Endothelial cell of umbilical vein (primary cell): ENCODE measurements at regions not wholly inside any gene's neighbourhood (a gene's known extent, or its start where the extent isn't known, plus 50 kb on each side); places are given as distances from the start of the nearest gene placed in this dataset.

Experiments used
- CTCF ChIP-seq, 2 donors: IDR thresholded peaks; 1 replicate in 1 of 2; 2 replicates in 1 of 2; pipeline ENCODE4 v1.5.1; 2011; ENCODE audit warnings: low read length in 2 of 2, mild to moderate bottlenecking in 2 of 2, moderate library complexity in 2 of 2, control low read depth in 1 of 2, inconsistent platforms in 1 of 2, low read depth in 1 of 2; ENCODE audit not compliant: insufficient read depth in 1 of 2; ENCODE audit errors: extremely low read depth in 1 of 2
- EZH2 ChIP-seq: IDR thresholded peaks from 2 replicates; pipeline ENCODE4 v1.6.1; 2012; ENCODE audit warnings: borderline replicate concordance, low read depth, mild to moderate bottlenecking, moderate library complexity, low read length, inconsistent platforms; ENCODE audit not compliant: severe bottlenecking
- FOS ChIP-seq: IDR thresholded peaks from 2 replicates; pipeline ENCODE4 v1.6.1; 2011; ENCODE audit warnings: mild to moderate bottlenecking, low read length, moderate library complexity, borderline replicate concordance; ENCODE audit not compliant: insufficient read depth
- GATA2 ChIP-seq: IDR thresholded peaks from 2 replicates; pipeline ENCODE4 v1.7.0; 2011; ENCODE audit warnings: low read depth, mild to moderate bottlenecking, moderate library complexity, mixed read lengths, low read length; ENCODE audit not compliant: insufficient read length, insufficient read depth
- JUN ChIP-seq: IDR thresholded peaks from 2 replicates; pipeline ENCODE4 v1.6.1; 2011; ENCODE audit warnings: borderline replicate concordance, low read depth; ENCODE audit not compliant: insufficient read length, insufficient read depth
- MAX ChIP-seq: IDR thresholded peaks from 2 replicates; pipeline ENCODE4 v1.6.1; 2011; ENCODE audit not compliant: insufficient read depth, insufficient read length
- MYC ChIP-seq: IDR thresholded peaks from one replicate; pipeline ENCODE4 v1.6.1; 2011; ENCODE audit warnings: mild to moderate bottlenecking, low read depth, low read length
- POLR2A ChIP-seq: IDR thresholded peaks from 2 replicates; pipeline ENCODE4 v1.6.1; 2012; ENCODE audit warnings: low read depth, mild to moderate bottlenecking, control low read depth, low read length
- POLR2AphosphoS5 ChIP-seq: IDR thresholded peaks from 2 replicates; pipeline ENCODE4 v1.6.1; 2012; ENCODE audit warnings: low read depth, mild to moderate bottlenecking, control low read depth, low read length, moderate library complexity; ENCODE audit not compliant: insufficient read depth

GRCh38 chr6:98260382-98260781, 574.0 kb upstream of the POU3F2 start:
- TF ChIP-seq CTCF (IDR thresholded peaks at IDR 0.05; ENCODE audit: extremely low read depth in 1 of 2, insufficient read depth in 1 of 2, low read depth in 1 of 2, low read length in 2 of 2): no peak
- no peak for TF ChIP-seq MYC
- TF ChIP-seq POLR2A: no peak
- TF ChIP-seq MAX: no peak
- TF ChIP-seq POLR2AphosphoS5: no peak
- no peak for TF ChIP-seq EZH2
- TF ChIP-seq FOS: no peak
- no peak for TF ChIP-seq JUN
- TF ChIP-seq GATA2: no peak
